ENCODE measurements at regions not wholly inside any gene's neighbourhood (a gene's known extent, or its start where the extent isn't known, plus 50 kb on each side); places are given as distances from the start of the nearest gene placed in this dataset.

- DNase-seq = peak; percentile 43
Measured at GRCh38 chr15:39262995-39263772, 317.7 kb upstream of the THBS1 start.

GRCh38 chr15:39265261-39265660 is 315.6 kb upstream of the THBS1 start:
- DNase-seq = no peak

- no peak for DNase-seq
Measured at GRCh38 chr15:39266890-39267289, 314.0 kb upstream of the THBS1 start.

- DNase-seq = peak; percentile 60
Measured at GRCh38 chr15:39267685-39268084, 313.2 kb upstream of the THBS1 start.

GRCh38 chr15:39269352-39269751 is 311.5 kb upstream of the THBS1 start:
- DNase-seq = no peak

GRCh38 chr15:39269821-39270220 is 311.1 kb upstream of the THBS1 start:
- no peak for DNase-seq

- no peak for DNase-seq
Measured at GRCh38 chr15:39270221-39270855, 310.5 kb upstream of the THBS1 start.

- DNase-seq = no peak
Measured at GRCh38 chr15:39270934-39271333, 309.9 kb upstream of the THBS1 start.

GRCh38 chr15:39272901-39273300 is 308.0 kb upstream of the THBS1 start:
- no peak for DNase-seq

GRCh38 chr15:39273717-39274411 is 307.0 kb upstream of the THBS1 start:
- DNase-seq = no peak

- no peak for DNase-seq
Measured at GRCh38 chr15:39275066-39275465, 305.8 kb upstream of the THBS1 start.

GRCh38 chr15:39279311-39279710 is 301.6 kb upstream of the THBS1 start:
- DNase-seq = no peak

GRCh38 chr15:39281094-39281493 is 299.8 kb upstream of the THBS1 start:
- no peak for DNase-seq

GRCh38 chr15:39282663-39283208 is 298.1 kb upstream of the THBS1 start:
- DNase-seq = no peak

GRCh38 chr15:39283531-39283930 is 297.3 kb upstream of the THBS1 start:
- DNase-seq = no peak

GRCh38 chr15:39285071-39285470 is 295.8 kb upstream of the THBS1 start:
- DNase-seq = no peak

GRCh38 chr15:39285663-39286062 is 295.2 kb upstream of the THBS1 start:
- no peak for DNase-seq

- DNase-seq = no peak
Measured at GRCh38 chr15:39286706-39287105, 294.2 kb upstream of the THBS1 start.

- no peak for DNase-seq
Measured at GRCh38 chr15:39287322-39288195, 293.3 kb upstream of the THBS1 start.

GRCh38 chr15:39290711-39291435 is 290.0 kb upstream of the THBS1 start:
- no peak for DNase-seq

- no peak for DNase-seq
Measured at GRCh38 chr15:39291690-39292089, 289.2 kb upstream of the THBS1 start.

GRCh38 chr15:39296955-39297354 is 283.9 kb upstream of the THBS1 start:
- DNase-seq = no peak
